AG08396 (cell line): ENCODE measurements at regions not wholly inside any gene's neighbourhood (a gene's known extent, or its start where the extent isn't known, plus 50 kb on each side); places are given as distances from the start of the nearest gene placed in this dataset.

Experiments used
- DNase-seq: peaks from one replicate; pipeline ENCODE4 v3.0.0; 2012; ENCODE audit warnings: low spot score, mixed read lengths

- no peak for DNase-seq
Measured at GRCh38 chr2:15047184-15047583, 414.7 kb downstream of the LRATD1 start.

GRCh38 chr2:15048000-15048399 is 415.5 kb downstream of the LRATD1 start:
- DNase-seq: no peak

GRCh38 chr2:15049096-15049993 is 416.8 kb downstream of the LRATD1 start:
- no peak for DNase-seq

GRCh38 chr2:15050483-15050882 is 418.0 kb downstream of the LRATD1 start:
- no peak for DNase-seq

GRCh38 chr2:15053542-15053941 is 421.0 kb downstream of the LRATD1 start:
- DNase-seq: no peak

GRCh38 chr2:15058015-15058720 is 425.7 kb downstream of the LRATD1 start:
- DNase-seq: no peak

GRCh38 chr2:15058721-15059157 is 426.2 kb downstream of the LRATD1 start:
- no peak for DNase-seq

- DNase-seq: no peak
Measured at GRCh38 chr2:15059870-15060512, 427.5 kb downstream of the LRATD1 start.

- no peak for DNase-seq
Measured at GRCh38 chr2:15061268-15061667, 428.8 kb downstream of the LRATD1 start.

GRCh38 chr2:15066138-15066537 is 433.6 kb downstream of the LRATD1 start:
- DNase-seq: no peak

GRCh38 chr2:15069149-15069548 is 436.6 kb downstream of the LRATD1 start:
- no peak for DNase-seq

GRCh38 chr2:15072836-15073235 is 440.3 kb downstream of the LRATD1 start:
- no peak for DNase-seq

GRCh38 chr2:15073664-15074063 is 441.1 kb downstream of the LRATD1 start:
- no peak for DNase-seq

- no peak for DNase-seq
Measured at GRCh38 chr2:15074319-15074718, 441.8 kb downstream of the LRATD1 start.

- DNase-seq: no peak
Measured at GRCh38 chr2:15074751-15075700, 442.5 kb downstream of the LRATD1 start.

GRCh38 chr2:15076668-15077067 is 444.2 kb downstream of the LRATD1 start:
- DNase-seq: no peak

- DNase-seq: no peak
Measured at GRCh38 chr2:15081356-15081755, 448.8 kb downstream of the LRATD1 start.

- no peak for DNase-seq
Measured at GRCh38 chr2:15082105-15083058, 449.9 kb downstream of the LRATD1 start.

GRCh38 chr2:15084826-15085489 is 452.4 kb downstream of the LRATD1 start:
- no peak for DNase-seq

- no peak for DNase-seq
Measured at GRCh38 chr2:15092181-15092580, 459.7 kb downstream of the LRATD1 start.
